Osteocyte (in vitro differentiated cells): ENCODE measurements at regions not wholly inside any gene's neighbourhood (a gene's known extent, or its start where the extent isn't known, plus 50 kb on each side); places are given as distances from the start of the nearest gene placed in this dataset.
"Not testable (repeated sequence)": the region's sequence is repeated elsewhere in the genome, so short reads cannot be mapped to it uniquely, and the experiment has no call there.

Experiments
- DNase-seq: peaks from one replicate; pipeline ENCODE4 v3.0.0; 2021; ENCODE audit warnings: mixed read lengths; ENCODE audit not compliant: unreplicated experiment; ENCODE audit errors: extremely low spot score
- H3K27ac Mint-ChIP-seq: one replicate; pipeline ENCODE4 v1.8.0; 2021; ENCODE audit warnings: mild to moderate bottlenecking, mixed read lengths; ENCODE audit not compliant: unreplicated experiment
- H3K27me3 Mint-ChIP-seq: one replicate; pipeline ENCODE4 v1.8.0; 2021; ENCODE audit warnings: mixed read lengths; ENCODE audit not compliant: unreplicated experiment
- H3K36me3 Mint-ChIP-seq: one replicate; pipeline ENCODE4 v1.8.0; 2021; ENCODE audit warnings: mixed read lengths; ENCODE audit not compliant: unreplicated experiment
- H3K4me1 Mint-ChIP-seq: one replicate; pipeline ENCODE4 v1.8.0; 2021; ENCODE audit warnings: mixed read lengths; ENCODE audit not compliant: unreplicated experiment
- H3K4me3 Mint-ChIP-seq: one replicate; pipeline ENCODE4 v1.8.0; 2021; ENCODE audit warnings: mild to moderate bottlenecking, moderate library complexity, mixed read lengths; ENCODE audit not compliant: unreplicated experiment
- H3K9me3 Mint-ChIP-seq: one replicate; pipeline ENCODE4 v1.8.0; 2021; ENCODE audit warnings: mixed read lengths; ENCODE audit not compliant: unreplicated experiment
- CTCF ChIP-seq: fragments of 200-600 bp; sonication (generic); IDR thresholded peaks from 2 replicates; pipeline ENCODE4 v1.5.0; 2021; ENCODE audit warnings: antibody characterized with exemption, mild to moderate bottlenecking, moderate library complexity

GRCh38 chrX:41005445-41005992, 79.7 kb upstream of the USP9X start:
- Mint-ChIP-seq H3K4me1 (peaks cover 13% of the 10 kb centered on the region), H3K9me3 (no peaks in the 10 kb centered on the region), H3K36me3 (no peaks in the 10 kb centered on the region), H3K4me3 (no peak overlapping the region), H3K27ac (no peak overlapping the region), H3K27me3 (no peaks in the 10 kb centered on the region)
- TF ChIP-seq CTCF: no peak
- DNase-seq: no peak

- Mint-ChIP-seq H3K4me1 (peaks cover 20% of the 10 kb centered on the region), H3K9me3 (no peaks in the 10 kb centered on the region), H3K4me3 (peak overlapping the region; percentile 63), H3K36me3 (no peaks in the 10 kb centered on the region), H3K27ac (peak overlapping the region; percentile 90), H3K27me3 (no peaks in the 10 kb centered on the region)
- peak; percentile 87 for DNase-seq
- TF ChIP-seq CTCF: no peak
Measured at GRCh38 chrX:41009850-41010846, 75.1 kb upstream of the USP9X start.

GRCh38 chrX:41014776-41015360, 70.4 kb upstream of the USP9X start:
- DNase-seq: no peak
- Mint-ChIP-seq H3K36me3 (no peaks in the 10 kb centered on the region), H3K4me3 (no peak overlapping the region), H3K27ac (no peak overlapping the region), H3K27me3 (no peaks in the 10 kb centered on the region), H3K4me1 (peaks cover 17% of the 10 kb centered on the region), H3K9me3 (no peaks in the 10 kb centered on the region)
- no peak for TF ChIP-seq CTCF

- H3K27me3 Mint-ChIP-seq, H3K9me3 Mint-ChIP-seq, H3K4me1 Mint-ChIP-seq, H3K36me3 Mint-ChIP-seq, H3K4me3 Mint-ChIP-seq, H3K27ac Mint-ChIP-seq: not testable (repeated sequence)
- peak; percentile 21 for DNase-seq
Measured at GRCh38 chrX:41017785-41018184, 67.5 kb upstream of the USP9X start.

GRCh38 chrX:41018391-41019040, 66.7 kb upstream of the USP9X start:
- peak; percentile 44 for DNase-seq
- not testable (repeated sequence) for H3K27me3 Mint-ChIP-seq, H3K36me3 Mint-ChIP-seq, H3K4me1 Mint-ChIP-seq, H3K9me3 Mint-ChIP-seq, H3K4me3 Mint-ChIP-seq
- peak overlapping the region; percentile 28 for H3K27ac Mint-ChIP-seq
